ENCODE measurements at regions not wholly inside any gene's neighbourhood (a gene's known extent, or its start where the extent isn't known, plus 50 kb on each side); places are given as distances from the start of the nearest gene placed in this dataset.

GRCh38 chr4:24108567-24108966, 218.7 kb upstream of the PPARGC1A start:
- no peak for TF ChIP-seq CTCF (IDR thresholded peaks at IDR 0.05; ENCODE audit: low read depth, low read length)

GRCh38 chr4:24105327-24106038, 215.6 kb upstream of the PPARGC1A start:
- peak; percentile 84 for DNase-seq (ENCODE audit: extremely low read depth, low read depth)
- peak; percentile 3; the same call in 1 of the 2 replicates for TF ChIP-seq CTCF (IDR thresholded peaks at IDR 0.05; ENCODE audit: low read depth, low read length)

More at GRCh38 chr4:24108567-24108966, 218.7 kb upstream of the PPARGC1A start:
- DNase-seq (ENCODE audit: extremely low read depth, low read depth) = no peak

DNA sequence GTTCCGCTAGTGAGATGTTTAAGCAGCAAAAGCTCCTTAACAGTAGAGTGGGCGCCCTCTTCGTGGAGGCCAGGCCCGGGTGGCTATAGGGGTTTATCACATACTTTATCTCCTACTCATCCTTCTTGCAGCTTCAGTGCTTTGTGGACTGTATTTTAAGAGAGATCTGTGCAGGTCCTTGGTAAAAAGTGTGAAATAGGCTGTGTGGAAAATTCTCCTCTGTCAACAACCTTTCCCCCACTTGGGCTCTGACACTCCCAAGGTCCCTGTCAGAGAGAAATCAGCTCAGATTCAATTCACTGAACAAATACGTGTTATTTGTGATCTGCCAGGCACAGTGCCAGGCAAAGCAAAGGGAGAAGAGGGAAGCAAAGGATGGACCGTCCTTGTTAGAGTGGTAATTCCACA, 214.3 kb upstream of the PPARGC1A start:
- TF ChIP-seq CTCF (IDR thresholded peaks at IDR 0.05; ENCODE audit: low read depth, low read length) = no peak
- DNase-seq (ENCODE audit: extremely low read depth, low read depth) = no peak

GRCh38 chr4:24103434-24104157, 213.7 kb upstream of the PPARGC1A start:
- DNase-seq (ENCODE audit: extremely low read depth, low read depth) = no peak
- TF ChIP-seq CTCF (IDR thresholded peaks at IDR 0.05; ENCODE audit: low read depth, low read length) = no peak

DNA sequence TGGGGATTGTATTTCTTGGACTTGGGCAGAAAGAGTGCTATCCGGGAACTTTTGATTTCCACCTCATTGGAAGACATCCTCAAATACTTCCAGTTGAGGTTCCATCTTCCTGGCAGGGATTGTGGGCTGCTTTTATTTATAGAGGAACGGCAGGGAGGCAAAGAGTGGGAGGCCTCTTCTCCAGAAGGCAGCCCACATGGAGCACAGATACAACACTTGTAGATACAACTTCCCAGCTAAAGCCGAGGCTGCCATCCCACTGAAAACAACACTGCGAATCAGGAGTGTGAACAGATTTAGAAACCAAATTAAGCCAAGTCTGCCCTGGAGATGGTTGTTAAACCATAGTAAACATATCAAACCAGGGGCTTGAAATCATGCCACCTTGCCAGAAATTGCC, 212.8 kb upstream of the PPARGC1A start:
- no peak for TF ChIP-seq CTCF (IDR thresholded peaks at IDR 0.05; ENCODE audit: low read depth, low read length)
- no peak for DNase-seq (ENCODE audit: extremely low read depth, low read depth)

GRCh38 chr4:24096603-24097002, 206.8 kb upstream of the PPARGC1A start:
- no peak for DNase-seq (ENCODE audit: extremely low read depth, low read depth)
- no peak for TF ChIP-seq CTCF (IDR thresholded peaks at IDR 0.05; ENCODE audit: low read depth, low read length)

GRCh38 chr4:24094726-24095125, 204.9 kb upstream of the PPARGC1A start:
- peak; percentile 22 for DNase-seq (ENCODE audit: extremely low read depth, low read depth)
- TF ChIP-seq CTCF (IDR thresholded peaks at IDR 0.05; ENCODE audit: low read depth, low read length) = no peak
